ENCODE measurements at regions not wholly inside any gene's neighbourhood (a gene's known extent, or its start where the extent isn't known, plus 50 kb on each side); places are given as distances from the start of the nearest gene placed in this dataset.

DNA sequence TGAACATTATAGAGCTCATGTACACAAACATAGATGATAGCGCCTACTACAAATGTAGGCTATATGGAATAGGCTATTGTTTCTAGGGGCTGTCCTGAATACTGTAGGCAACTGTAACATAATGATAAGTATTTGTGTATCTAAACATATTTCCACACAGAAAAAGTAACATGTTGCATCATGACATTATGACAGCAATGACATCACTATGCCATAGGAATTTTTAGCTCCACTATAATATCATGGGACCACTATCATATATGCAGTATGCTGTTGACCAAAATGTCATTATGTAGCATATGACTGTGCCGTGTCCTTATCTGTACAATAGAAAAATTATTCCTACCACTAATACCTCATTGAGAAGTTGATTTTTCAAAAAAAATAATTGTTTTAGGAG lies 96.7 kb upstream of the SSTR1 start:
- no peak for DNase-seq (ENCODE audit: low spot score)

DNA sequence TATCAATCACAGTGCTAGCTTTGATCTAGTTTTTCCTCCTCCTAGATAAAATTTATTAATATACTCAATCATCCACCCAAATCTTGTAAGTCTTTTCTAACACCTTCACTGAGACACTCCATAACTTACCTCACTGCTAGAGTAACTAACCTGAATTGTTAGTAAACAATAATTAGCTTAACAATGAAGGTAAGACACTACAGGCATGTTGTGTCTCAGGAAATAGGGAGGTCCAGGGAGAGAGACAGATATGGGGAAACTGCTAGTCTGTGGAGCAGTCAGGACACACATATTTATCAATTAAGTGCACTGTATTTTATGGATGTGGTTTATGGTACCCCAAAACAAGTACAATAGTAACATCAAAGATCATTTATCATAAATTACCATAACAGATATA lies 94.2 kb upstream of the SSTR1 start:
- no peak for DNase-seq (ENCODE audit: low spot score)

GRCh38 chr14:38116895-38117294 lies 90.8 kb upstream of the SSTR1 start:
- no peak for DNase-seq (ENCODE audit: low spot score)

GRCh38 chr14:38120109-38120508 lies 87.6 kb upstream of the SSTR1 start:
- DNase-seq (ENCODE audit: low spot score): no peak

- no peak for DNase-seq (ENCODE audit: low spot score)
These were observed 86.2 kb upstream of the SSTR1 start for GRCh38 chr14:38121320-38122020.

DNA sequence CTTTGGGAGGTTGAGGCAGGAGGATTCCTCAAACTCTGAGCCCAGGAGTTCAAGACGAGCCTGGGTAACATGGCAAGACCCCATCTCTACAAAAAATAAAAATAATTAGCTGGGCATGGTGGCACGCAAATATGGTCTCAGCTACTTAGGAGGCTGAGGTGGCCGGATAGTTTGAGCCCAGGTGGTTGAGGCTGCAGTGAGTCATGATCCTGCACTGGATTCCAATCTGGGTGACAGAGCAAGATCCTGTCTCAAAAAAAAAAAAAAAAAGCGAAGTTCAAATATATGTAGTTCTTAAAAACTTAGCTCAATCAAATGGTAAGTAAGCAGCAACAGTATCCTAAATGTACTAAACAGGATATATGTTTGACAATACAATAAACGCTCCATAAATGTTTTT lies 85.5 kb upstream of the SSTR1 start:
- no peak for DNase-seq (ENCODE audit: low spot score)

DNA sequence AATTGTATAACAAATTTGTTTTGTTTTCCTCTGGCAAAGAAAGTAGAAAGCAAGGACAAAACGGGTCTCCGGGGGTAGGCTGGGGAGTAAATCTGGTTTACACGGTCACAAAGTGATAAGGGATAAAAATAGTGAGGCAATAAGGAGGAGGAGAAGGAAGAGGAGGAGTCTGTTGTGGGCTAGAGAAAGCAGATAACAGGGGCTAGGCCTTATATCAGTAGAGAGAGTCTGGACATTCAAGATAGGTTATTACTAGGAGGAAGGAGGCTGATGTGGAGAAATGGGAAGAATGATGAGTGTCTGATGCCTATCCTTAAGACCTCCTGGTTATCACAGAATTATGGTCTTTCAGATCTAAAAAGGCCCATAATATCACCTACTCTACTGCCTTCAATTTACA lies 83.2 kb upstream of the SSTR1 start:
- DNase-seq (ENCODE audit: low spot score): no peak

GRCh38 chr14:38125481-38126037 lies 82.1 kb upstream of the SSTR1 start:
- no peak for DNase-seq (ENCODE audit: low spot score)

- no peak for DNase-seq (ENCODE audit: low spot score)
These were observed 80.3 kb upstream of the SSTR1 start for GRCh38 chr14:38127356-38127755.

GRCh38 chr14:38127784-38128183 lies 79.9 kb upstream of the SSTR1 start:
- no peak for DNase-seq (ENCODE audit: low spot score)

- DNase-seq (ENCODE audit: low spot score): no peak
These were observed 79.1 kb upstream of the SSTR1 start for GRCh38 chr14:38128640-38129039.

DNA sequence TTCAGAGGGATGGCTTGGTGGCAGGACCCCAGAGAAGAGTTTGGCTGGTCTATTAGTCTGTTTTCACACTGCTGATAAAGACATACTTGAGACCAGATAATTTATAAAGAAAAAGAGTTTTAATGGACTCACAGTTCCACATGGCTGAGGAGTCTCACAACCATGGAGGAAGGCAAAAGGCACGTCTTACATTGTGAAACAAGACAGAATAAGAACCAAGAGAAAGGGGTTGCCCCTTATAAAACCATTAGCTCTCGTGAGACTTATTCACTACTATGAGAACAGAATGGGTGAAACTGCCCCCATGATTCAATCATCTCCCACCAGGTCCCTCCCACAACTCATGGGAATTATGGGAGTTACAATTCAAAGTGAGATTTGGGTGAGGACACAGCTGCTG lies 78.5 kb upstream of the SSTR1 start:
- no peak for DNase-seq (ENCODE audit: low spot score)

GRCh38 chr14:38129705-38130104 lies 78.0 kb upstream of the SSTR1 start:
- DNase-seq (ENCODE audit: low spot score): no peak

- no peak for DNase-seq (ENCODE audit: low spot score)
These were observed 73.2 kb upstream of the SSTR1 start for GRCh38 chr14:38134416-38135030.

DNA sequence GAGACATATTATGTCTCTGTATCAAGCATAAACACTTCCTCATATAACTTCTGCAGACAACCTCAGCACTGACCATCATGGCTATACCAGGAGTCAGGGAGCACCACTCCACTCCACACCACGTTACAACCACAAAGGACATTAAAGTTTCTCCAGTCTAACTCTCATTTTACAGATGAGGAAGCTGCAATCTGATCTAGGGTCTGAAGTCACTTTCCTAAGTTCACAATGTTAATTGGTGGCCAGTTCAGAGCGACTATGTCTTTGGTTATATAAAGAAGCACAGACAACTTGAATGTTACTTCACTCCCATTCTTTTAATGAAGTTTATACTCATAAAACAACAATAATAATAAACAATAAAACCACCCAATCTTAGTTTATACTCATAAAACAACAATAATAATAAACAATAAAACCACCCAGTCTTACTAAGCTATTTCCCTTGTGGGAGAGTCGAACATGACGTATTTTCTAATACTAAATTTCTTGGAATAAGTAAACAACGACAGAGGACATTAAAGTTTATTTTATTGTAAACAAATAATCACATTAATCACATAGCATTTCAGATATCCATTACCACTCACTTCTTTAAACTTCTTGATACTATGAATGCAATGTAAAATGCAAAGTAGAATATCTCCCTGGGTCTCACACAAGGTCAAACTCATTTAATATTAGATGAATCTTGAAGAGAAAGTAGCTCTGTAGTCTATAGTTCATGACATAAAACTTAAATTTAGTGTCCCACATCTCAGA lies 72.4 kb upstream of the SSTR1 start:
- no peak for DNase-seq (ENCODE audit: low spot score)

DNA sequence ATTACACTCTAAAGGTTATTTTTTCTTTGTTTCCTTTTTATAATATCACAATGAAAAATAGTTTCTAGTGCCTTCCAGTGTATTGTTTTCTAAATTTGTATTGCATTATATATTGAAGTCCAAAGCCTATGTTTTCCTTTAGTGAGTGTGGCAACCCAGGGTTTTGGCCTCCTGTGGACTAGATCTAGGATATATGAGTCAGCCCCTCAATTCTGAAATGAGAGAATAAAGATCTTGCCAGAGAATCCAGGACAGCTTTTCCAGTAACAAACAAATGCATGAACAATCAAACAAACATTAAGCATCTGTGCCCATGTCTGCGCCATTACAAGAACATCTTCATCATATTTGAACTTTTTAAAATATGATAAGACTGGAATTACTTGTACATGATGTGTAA lies 70.7 kb upstream of the SSTR1 start:
- DNase-seq (ENCODE audit: low spot score): no peak

- no peak for DNase-seq (ENCODE audit: low spot score)
These were observed 69.1 kb upstream of the SSTR1 start for GRCh38 chr14:38138473-38139138.

GRCh38 chr14:38139926-38140325 lies 67.8 kb upstream of the SSTR1 start:
- no peak for DNase-seq (ENCODE audit: low spot score)

GRCh38 chr14:38143170-38143569 lies 64.5 kb upstream of the SSTR1 start:
- DNase-seq (ENCODE audit: low spot score): no peak

DNA sequence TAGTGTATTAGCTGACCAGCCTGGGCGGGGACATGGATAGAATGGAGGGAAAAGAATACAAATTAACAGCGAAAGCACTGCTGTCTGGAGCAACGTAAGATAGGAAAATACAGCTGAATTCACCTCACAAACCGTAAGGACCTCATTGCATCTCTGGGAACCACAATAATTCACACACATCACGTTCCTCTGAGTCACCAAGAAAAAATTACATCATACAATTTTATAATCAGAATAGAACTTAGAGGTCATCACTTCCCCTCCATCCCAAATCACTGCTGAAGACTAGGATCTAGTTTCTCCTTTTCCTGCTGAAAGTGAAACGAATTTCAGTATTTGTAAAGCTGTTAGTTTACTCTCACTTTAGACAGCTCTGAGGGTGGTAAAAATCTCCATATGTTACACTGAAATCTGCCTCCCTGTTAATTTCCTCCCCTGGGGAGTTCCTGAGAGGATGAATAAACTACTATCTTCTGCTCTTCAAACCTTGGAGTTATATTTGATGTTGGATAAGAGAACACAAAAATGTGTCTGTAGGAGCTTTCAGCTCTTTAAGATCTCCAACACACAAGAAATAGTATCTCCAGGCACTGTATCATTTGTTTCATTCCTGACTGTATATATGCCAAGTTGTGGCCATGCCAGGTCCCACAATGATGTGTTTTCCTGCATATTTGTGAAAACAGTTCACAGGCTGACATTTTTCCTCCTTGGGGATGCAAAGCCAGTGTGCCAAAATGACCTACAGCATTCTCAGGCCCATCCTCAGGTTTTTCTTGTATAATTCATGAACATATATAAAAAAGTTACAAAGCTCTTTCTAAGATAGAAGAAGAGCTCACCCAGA lies 63.8 kb upstream of the SSTR1 start:
- DNase-seq (ENCODE audit: low spot score): no peak

GRCh38 chr14:38145142-38145541 lies 62.6 kb upstream of the SSTR1 start:
- DNase-seq (ENCODE audit: low spot score): no peak
